ENCODE measurements at regions not wholly inside any gene's neighbourhood (a gene's known extent, or its start where the extent isn't known, plus 50 kb on each side); places are given as distances from the start of the nearest gene placed in this dataset.
"Not testable (repeated sequence)": the region's sequence is repeated elsewhere in the genome, so short reads cannot be mapped to it uniquely, and the experiment has no call there.

- DNase-seq (ENCODE audit: low read depth, low spot score): no peak
Observed at GRCh38 chr9:129317179-129318011, 139.3 kb upstream of the IER5L start.

GRCh38 chr9:129316281-129317030 lies 138.4 kb upstream of the IER5L start:
- no peak for DNase-seq (ENCODE audit: low read depth, low spot score)

- DNase-seq (ENCODE audit: low read depth, low spot score): no peak
Observed at GRCh38 chr9:129313331-129313955, 135.4 kb upstream of the IER5L start.

- DNase-seq (ENCODE audit: low read depth, low spot score): no peak
Observed at GRCh38 chr9:129312251-129313122, 134.4 kb upstream of the IER5L start.

- no peak for DNase-seq (ENCODE audit: low read depth, low spot score)
Observed at GRCh38 chr9:129311643-129312042, 133.6 kb upstream of the IER5L start.

- DNase-seq (ENCODE audit: low read depth, low spot score): no peak
Observed at GRCh38 chr9:129310666-129311350, 132.7 kb upstream of the IER5L start.

- DNase-seq (ENCODE audit: low read depth, low spot score): no peak
Observed at GRCh38 chr9:129309906-129310305, 131.8 kb upstream of the IER5L start.

- DNase-seq (ENCODE audit: low read depth, low spot score): no peak
Observed at GRCh38 chr9:129309041-129309430, 131.0 kb upstream of the IER5L start.

- no peak for DNase-seq (ENCODE audit: low read depth, low spot score)
Observed at GRCh38 chr9:129307227-129307970, 129.3 kb upstream of the IER5L start.

GRCh38 chr9:129306318-129306973 lies 128.4 kb upstream of the IER5L start:
- no peak for DNase-seq (ENCODE audit: low read depth, low spot score)

- no peak for DNase-seq (ENCODE audit: low read depth, low spot score)
Observed at GRCh38 chr9:129305246-129305645, 127.2 kb upstream of the IER5L start.

- DNase-seq (ENCODE audit: low read depth, low spot score): no peak
Observed at GRCh38 chr9:129301941-129302340, 123.9 kb upstream of the IER5L start.

- DNase-seq (ENCODE audit: low read depth, low spot score): not testable (repeated sequence)
Observed at GRCh38 chr9:129296195-129296594, 118.1 kb upstream of the IER5L start.

- DNase-seq (ENCODE audit: low read depth, low spot score): no peak
Observed at GRCh38 chr9:129291041-129291501, 113.0 kb upstream of the IER5L start.

GRCh38 chr9:129290606-129291005 lies 112.5 kb upstream of the IER5L start:
- no peak for DNase-seq (ENCODE audit: low read depth, low spot score)

GRCh38 chr9:129289883-129290282 lies 111.8 kb upstream of the IER5L start:
- DNase-seq (ENCODE audit: low read depth, low spot score): no peak

GRCh38 chr9:129289131-129289731 lies 111.2 kb upstream of the IER5L start:
- no peak for DNase-seq (ENCODE audit: low read depth, low spot score)

- DNase-seq (ENCODE audit: low read depth, low spot score): no peak
Observed at GRCh38 chr9:129287619-129288305, 109.7 kb upstream of the IER5L start.
